GM19463 (cell line): ENCODE measurements at regions not wholly inside any gene's neighbourhood (a gene's known extent, or its start where the extent isn't known, plus 50 kb on each side); places are given as distances from the start of the nearest gene placed in this dataset.
A peak's percentile ranks its signal among the peaks of the same experiment; 100 is the strongest.
"Not testable (repeated sequence)": the region's sequence is repeated elsewhere in the genome, so short reads cannot be mapped to it uniquely, and the experiment has no call there.

Experiments
- ATAC-seq: cut with Tn5 transposase; IDR thresholded peaks from one replicate; pipeline ENCODE4 v1.9.1; 2021; ENCODE audit warnings: mild to moderate bottlenecking, moderate library complexity; ENCODE audit not compliant: unreplicated experiment

DNA sequence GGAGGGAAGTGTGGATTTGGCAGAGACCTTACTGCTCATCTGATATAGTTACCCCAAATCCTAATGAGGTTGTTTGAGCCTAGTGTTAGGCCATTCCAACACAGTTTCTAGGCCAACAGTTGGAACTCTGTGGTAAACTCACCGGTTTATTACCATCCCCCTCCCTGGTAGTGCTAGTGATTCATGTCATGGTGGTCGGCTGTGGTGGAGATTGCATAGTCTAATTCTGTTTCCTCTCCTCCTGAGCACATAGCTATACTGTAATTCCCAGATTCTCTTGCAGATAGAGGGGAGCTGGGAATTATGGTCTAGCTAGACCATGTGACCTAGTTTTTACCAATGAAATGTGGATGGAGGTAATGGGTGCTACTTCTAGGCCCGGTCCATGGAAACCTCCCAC is 123.7 kb upstream of the KIF26B start:
- ATAC-seq = no peak

DNA sequence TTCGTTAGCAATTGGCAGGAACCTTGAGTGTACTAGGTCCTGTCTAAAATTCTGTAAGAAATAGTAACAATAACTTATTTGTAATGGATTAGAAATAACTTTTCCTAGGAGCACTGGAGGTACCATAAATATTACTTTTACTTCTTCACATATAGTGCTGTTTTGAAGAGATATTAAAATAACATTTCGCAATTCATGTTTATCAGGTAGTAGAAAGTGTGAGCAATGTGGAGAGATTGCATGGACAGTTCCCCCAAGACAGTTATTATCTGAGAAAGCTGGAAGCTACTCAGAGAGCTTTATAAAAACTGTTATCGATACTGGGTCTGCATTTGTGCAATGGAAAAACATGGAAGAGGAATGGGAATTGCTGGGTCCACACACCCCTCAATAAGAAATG is 128.5 kb upstream of the KIF26B start:
- no peak for ATAC-seq

DNA sequence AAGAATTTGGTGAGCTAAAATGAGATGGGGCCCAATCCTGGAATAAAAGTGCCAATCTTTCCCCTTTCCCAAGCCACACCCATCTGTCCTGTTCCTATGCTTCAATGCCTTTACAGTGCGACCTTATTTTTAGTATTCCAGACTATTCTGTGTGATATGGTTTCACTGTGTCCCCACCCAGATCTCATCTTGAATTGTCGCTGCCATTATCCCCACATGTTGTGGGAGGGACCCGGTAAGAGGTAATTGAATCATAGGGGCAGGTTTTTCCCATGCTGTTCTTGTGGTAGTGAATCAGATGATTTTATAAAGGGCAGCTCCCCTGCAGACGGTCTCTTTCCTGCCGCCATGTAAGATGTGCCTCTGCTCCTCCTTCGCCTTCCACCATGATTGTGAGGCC is 129.3 kb upstream of the KIF26B start:
- ATAC-seq = no peak

DNA sequence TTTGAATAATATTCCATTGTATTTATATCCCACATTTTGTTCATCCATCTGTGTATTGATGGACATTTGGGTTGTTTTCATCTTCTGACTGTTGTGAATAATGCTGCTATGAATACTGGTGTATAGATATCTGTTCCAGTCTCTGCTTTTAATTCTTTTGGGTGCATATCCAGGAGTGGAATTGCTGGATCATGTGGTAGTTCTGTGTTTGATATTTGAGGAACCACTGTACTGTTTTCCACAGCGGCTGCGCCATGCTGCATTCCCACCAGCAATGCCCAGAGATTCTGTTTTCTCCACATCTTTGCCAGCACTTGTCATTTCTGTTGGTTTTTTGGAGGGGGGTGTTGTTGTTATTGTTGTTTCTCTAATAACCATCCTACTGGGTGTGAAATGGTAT is 131.6 kb upstream of the KIF26B start:
- no peak for ATAC-seq

DNA sequence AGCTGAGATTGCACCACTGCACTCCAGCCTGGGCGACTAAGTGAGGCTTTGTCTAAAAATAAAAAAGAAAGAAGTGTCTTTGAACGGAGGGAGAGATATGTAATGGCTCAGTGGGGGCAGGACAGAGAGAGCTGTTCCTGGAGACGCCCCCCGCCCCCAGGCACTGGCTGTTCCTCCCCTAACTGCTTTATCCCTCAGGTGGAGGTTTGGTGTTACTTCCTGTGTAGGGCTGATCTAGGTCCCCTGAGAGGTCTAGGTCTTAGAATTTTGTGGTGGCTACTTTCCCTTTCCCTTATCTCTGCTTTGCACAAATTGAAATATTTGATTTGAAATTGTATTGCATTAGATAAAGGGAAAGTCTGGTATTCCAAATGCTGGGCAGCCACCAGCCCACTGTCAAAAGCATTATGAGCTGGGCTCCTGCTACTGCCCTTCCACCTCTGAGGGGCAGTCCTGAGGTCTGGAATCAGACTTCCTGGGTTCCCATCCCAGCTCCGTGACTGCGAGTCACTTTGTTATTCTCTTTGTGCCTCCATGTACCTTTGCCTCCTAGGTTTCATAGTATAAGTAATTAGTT is 134.8 kb upstream of the KIF26B start:
- ATAC-seq = no peak

DNA sequence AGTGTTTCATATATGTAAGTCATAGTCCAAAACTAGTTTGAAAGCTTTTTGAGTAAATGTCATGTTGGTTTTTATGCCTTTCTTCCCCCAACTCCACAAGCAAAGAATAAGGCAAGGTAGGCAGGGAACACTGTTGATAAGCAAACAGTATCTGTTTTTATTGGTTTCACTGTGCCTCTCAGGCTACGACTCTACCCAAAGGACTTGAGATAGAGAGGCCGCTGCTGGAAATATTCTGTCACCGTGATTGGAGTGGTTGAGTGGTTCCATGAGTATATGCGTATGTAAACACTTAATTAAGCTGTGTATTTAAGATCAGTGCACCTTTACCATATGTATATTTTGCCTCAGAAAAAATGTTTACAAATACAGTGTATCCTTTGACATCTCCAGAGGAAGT is 138.1 kb upstream of the KIF26B start:
- ATAC-seq = no peak

DNA sequence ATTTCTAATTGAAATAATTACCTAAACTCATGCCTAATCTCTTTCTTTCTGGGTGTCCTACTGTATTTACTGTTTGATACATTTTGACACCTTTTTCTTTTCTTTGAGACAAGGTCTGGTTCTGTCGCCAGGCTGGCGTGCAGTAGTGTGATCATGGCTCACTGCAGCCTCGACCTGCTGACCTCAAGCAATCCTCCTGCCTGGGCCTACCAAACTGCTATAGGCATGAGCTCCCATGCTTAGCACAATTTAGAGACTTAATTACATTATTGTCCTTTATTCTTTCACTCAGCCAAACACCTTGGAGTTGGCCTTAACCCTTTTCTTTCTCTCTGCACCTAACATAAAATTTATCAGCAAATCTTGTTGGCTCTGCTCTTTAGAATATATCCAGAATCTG is 139.8 kb upstream of the KIF26B start:
- ATAC-seq = no peak

DNA sequence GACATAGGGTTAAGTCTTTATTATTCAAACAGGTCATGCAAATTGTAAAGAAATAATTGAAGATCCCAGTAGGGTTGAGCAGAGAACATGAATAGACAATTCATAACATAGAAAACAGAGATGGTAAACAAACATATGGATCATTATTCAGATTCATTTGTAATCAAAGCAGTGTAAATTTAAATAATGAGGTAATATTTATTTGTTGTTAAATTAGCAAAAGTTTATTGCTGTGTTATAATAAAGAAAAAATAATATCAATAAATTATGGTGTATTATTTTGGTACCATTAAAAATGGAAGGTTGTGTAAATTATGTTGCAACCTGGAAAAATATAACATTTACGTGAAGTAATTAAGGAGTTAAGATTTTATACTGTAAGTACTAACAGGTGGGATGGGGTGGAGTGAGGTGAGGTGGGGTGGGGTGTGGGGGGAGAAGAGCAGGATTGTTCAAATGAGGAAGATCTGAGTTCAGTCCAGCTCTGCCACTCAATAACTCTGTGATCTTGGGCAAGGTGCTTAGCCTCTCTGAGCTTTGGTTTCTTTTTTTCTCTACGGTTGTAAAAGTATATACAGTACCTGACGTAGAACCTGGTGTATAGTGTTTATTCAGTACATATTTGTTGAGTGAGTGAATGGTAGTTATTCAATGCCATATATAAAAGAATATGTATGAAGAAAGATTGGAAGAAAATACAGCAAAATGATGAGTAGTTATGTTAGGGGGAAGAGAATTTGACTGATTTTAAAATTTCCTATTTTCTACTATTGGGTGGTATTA is 140.3 kb upstream of the KIF26B start:
- ATAC-seq = no peak

DNA sequence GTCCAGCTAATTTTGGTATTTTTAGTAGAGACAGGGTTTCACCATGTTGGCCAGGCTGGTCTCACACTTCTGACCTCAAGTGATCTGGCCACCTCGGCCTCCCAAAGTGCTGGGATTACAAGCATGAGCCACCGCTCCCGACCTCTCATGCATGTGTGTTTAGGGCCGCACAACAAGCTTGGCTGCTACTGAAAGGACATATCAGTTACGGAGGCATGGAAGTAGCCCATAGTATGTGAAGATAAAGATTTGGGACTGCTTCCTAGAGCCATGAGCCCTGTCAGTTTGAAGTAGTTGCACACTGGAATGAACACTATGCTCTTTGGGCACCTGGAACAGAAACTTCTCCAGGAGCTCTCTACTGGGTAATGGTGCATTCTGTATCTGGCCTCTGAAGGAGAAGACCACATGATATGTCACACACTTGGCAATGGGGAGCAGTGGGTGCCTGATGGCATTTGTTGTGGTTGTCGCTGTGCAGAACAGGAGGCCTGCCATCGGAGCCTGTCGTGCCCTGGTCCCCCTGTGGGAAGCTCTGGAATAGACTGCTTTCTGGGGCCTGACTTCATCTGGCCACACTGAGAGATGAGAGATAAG is 144.7 kb upstream of the KIF26B start:
- no peak for ATAC-seq

DNA sequence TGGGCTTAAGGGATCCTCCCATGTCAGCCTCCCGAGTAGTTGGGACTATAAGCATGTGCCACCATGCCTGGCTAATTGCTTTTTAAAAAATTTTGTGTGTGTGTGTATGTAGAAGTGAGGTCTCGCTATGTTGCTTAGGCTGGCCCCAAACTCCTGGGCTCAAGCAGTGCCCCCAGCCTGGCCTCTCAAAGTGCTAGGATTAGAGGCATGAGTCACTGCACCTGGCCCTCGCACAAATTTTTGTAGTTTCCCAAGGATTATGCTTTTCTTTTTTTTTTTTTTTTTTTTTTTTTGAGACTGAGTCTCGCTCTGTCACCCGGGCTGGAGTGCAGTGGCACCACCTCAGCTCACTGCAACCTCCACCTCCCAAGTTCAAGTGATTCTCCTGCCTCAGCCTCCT is 144.4 kb upstream of the HNRNPU start:
- ATAC-seq = no peak

DNA sequence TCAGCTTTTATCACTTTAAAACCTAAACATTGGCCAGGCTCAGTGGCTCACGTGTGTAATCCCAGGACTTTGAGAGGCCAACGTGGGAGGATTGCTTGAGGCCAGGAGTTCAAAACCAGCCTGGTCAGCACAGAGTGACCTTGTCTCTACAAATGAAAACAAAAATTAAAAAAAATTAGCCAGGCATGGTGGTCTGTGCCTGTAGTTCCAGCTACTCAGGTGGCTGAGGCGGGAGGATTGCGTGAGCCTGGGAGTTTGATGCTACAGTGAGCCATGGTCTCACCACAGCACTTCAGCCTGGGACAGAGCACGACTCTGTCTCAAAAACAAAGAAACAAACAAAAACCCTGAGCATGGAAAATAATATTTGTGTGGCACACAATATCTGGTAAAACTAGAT is 143.5 kb upstream of the HNRNPU start:
- ATAC-seq = no peak

DNA sequence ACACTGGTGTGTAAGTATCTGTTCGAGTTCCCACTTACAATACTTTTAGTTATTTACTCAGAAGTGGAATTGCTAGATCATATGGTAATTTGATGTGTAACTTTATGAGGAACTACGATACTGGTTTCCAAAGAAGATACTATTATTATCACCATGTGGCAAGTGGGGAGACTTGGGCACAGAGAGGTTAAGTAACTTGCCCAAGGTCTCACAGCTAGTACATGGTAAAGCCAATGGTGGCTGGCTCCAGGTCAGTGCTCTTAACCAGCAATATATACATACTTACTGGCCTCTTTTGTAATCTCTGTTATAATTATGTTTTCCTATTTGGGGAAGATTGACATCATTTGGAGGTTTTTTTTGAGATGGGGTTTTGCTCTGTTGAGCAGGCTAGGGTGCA is 138.9 kb upstream of the HNRNPU start:
- ATAC-seq = no peak

DNA sequence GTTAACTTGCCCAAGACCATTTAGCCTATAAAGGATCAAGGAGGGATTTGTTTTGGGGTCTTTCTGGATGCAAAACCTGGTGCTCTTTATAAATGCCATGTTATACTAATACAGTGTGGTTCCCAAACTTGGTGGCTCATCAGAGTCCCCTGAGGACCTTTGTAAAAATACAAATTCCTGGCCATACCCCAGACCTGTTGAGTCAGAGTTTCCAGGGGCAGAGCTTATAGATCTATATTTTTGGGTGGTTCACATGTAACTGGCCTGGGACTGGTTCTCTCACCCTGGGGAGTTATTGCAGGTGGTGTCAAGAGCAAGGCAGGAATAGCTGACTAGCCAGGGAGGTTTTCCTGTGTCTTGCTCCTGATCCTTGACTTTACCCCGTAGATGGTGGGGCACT is 136.9 kb upstream of the HNRNPU start:
- no peak for ATAC-seq

DNA sequence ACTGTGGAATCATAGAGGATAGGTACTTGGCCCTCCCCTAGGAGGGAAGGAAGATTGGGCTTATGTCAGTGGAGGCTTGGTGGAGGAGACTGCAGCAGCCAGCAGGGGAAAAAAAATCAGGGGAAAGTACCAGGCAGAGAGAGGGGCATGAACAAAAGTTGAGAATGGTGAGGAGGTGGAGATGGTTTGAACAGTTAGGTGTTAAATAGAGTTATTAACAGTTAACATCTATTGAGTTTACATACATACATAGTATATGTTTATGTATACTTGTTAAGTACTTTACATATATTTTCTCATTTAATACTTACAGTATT is 136.5 kb upstream of the HNRNPU start:
- peak; percentile 53 for ATAC-seq

DNA sequence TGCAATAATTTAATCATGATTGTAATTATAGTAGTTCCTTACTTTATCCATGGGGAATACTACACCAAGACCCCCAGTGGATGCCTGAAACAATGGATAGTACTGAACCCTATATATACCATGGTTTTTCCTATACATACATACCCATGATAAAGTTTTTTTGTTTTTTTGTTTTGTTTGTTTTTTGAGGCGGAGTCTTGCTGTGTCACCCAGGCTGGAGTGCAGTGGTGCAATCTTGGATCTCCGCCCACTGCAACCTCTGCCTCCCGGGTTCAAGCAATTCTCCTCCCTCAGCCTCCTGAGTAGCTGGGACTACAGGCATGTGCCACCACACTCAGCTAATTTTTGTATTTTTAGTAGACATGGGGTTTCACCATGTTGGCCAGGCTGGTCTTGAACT is 135.3 kb upstream of the HNRNPU start:
- not testable (repeated sequence) for ATAC-seq

DNA sequence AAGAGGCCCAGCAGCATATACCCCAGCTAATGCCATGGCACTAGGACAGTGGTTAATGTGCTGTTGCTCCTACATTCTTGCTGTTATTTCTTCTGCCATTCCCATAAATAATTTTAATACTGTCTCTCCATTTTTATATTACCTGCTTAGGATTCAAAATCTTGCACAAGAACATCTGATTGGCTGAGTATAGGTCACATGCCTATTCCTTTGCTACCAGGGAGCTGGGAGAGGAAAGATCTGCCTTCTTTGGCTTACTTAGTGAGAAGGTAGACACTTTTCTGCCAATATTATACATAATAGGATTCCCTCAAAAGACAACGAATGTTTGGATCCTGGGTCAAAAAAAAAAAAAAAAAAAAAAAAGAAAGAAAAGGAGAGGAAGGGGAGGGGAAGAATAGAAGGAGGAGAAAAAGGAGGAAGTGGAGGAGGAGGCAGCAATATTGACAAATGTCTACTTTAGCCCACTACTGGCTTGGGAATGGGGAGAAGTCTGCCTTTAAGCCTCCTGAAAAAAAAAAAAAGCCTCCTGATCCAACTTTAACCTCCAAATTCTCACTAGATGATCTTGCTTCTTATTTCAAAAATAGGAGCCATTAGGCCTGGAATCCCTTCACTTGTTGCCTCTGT is 134.5 kb upstream of the HNRNPU start:
- ATAC-seq = no peak

DNA sequence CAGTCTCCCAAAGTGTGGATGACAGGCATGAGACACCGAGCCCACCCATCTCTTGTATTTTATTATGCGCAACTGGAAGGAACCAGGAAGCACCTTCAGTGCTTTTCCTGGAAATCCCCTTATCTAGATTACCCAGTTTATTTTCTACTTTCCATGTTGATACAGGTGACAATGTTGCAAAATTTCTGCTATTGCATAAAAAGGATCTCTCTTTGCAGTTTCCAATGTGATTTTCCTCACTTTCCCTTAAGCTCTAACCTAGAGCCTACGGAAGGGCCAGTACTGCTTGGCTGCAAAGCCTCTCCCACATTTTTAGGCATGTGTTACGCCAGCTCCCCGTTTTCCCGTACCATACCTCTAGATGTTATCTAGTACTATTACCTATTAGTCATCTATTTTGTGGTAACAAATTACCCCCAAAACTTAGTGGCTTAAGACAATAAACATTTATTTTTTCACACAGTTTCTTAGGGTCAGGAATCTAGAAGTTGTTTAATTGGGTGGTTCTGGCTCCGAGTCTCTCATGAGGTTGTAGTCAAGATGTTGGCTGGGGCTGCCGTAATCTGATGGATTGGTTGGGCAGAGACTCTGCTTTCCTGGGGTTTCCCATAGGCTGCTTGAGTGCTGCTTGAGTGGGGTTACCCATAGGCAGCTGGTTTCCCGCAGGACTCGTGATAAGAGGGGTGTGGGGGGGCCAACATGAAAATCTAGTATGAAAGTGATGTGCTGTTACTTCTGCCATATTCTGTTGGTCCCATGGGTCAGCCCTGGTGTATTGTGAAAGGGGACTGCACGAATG is 131.5 kb upstream of the HNRNPU start:
- ATAC-seq = no peak

DNA sequence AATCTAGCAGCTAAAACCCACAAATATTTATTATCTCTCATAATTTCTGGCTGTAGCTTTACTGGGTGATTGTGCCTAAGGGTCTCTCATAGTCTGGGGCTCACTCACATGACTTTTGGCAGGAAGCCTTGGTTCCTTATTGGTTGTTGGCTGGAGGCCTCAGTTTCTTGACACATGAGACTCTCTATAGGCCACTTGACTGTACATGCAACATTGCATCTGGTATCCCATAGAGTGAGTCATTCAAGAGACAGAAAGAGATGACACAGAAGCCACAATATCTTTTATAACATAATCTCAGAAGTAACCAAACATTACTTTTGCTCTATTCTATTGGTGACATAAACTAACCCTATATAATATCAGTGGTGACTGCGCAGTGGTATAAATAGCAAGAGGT is 128.5 kb upstream of the HNRNPU start:
- no peak for ATAC-seq

DNA sequence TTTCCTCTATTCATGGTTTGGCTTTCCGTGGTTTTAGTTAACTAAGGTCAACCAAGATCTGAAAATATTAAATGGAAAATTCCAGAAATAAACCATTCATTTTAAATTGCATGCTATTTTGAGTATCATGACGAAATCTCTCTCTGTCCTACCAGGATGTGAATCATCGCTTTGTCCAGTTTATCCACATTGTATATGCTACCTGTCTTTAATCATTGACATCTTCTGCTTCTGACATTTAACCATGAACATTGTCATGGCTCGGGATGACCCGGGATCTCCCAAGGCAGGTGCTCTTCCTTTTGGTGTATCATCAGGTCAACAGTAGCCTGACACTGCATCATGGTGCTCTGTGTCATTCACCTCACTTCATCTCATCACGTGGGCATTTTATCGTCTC is 125.5 kb upstream of the HNRNPU start:
- ATAC-seq = no peak

DNA sequence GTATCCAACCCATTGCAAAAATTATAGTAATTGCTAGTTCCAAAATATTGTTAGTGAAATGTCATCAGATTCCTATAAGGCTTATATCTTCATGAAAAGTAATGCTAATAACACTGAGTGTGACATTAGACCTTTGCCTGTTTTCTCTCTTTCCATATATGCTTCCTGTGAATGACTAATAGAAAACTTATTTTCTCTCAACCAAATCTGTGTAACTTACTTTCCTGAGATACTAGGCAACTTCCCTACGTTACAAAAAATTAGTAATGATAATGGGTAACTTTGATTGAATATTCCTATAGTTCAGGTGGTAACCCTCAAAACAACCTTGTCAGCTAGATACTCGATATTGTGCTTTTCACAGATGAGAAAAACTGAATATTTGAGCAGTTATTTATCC is 124.2 kb upstream of the HNRNPU start:
- no peak for ATAC-seq

DNA sequence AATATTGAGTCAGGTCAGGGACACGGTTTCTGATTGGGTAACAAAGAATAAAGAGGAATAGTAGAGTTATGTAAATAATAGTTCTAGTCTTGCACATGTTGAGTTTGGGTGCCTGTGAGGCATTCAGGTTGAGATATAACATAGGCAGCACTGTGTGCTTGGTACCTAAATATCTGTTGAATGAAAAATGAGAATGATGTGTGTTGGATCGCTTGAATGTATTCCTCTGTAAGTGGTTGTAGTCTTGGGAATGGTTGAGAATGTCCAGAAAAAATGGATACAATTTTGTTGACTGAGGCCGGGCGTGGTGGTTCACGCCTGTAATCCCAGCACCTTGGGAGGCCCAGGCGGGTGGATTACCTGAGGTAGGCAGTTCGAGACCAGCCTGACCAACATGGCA is 116.3 kb upstream of the HNRNPU start:
- ATAC-seq = no peak
